ENCODE measurements at regions not wholly inside any gene's neighbourhood (a gene's known extent, or its start where the extent isn't known, plus 50 kb on each side); places are given as distances from the start of the nearest gene placed in this dataset.

DNA sequence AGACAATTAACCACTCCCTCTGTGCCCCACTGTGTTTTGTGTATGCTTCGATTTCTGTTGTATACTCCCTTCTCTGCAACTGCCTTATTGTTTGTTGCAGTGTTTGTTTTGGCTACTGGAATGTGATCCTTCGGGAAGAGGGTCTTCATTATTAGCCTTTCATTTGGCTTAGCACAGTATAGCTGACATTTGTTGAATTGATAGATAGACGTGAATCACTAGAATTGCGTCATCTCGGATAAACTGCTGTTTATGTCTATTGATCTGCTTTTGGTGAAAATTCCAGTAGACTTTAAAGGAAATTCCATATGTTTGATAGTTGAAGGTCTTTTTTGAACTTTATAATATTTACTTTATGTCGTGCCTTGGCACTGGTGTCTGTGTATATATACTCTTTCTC lies 189.9 kb upstream of the EYA4 start:
- CTCF ChIA-PET = interaction anchor here (0.6 kb wide), 1 partner anchor 320 kb away, joined by 3 read pairs; no protein-coding TSS in a partner anchor
- H3K27me3 ChIP-seq (ENCODE audit: control insufficient read depth, insufficient read depth, low read length) = no peaks in the 10 kb centered on the region
- TF ChIP-seq, protein P1, sequence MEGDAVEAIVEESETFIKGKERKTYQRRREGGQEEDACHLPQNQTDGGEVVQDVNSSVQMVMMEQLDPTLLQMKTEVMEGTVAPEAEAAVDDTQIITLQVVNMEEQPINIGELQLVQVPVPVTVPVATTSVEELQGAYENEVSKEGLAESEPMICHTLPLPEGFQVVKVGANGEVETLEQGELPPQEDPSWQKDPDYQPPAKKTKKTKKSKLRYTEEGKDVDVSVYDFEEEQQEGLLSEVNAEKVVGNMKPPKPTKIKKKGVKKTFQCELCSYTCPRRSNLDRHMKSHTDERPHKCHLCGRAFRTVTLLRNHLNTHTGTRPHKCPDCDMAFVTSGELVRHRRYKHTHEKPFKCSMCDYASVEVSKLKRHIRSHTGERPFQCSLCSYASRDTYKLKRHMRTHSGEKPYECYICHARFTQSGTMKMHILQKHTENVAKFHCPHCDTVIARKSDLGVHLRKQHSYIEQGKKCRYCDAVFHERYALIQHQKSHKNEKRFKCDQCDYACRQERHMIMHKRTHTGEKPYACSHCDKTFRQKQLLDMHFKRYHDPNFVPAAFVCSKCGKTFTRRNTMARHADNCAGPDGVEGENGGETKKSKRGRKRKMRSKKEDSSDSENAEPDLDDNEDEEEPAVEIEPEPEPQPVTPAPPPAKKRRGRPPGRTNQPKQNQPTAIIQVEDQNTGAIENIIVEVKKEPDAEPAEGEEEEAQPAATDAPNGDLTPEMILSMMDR (IDR thresholded peaks at IDR 0.05; ENCODE audit: insufficient read depth, low read depth, low read length) = no peak
- no peak for DNase-seq (ENCODE audit: low read depth)
- POLR2A ChIA-PET = no interaction called here
- no peak overlapping the region for H3K4me3 ChIP-seq (ENCODE audit: low read depth, low read length)
- no peaks in the 10 kb centered on the region for H3K36me3 ChIP-seq (ENCODE audit: control insufficient read depth, insufficient read depth, low read length)

DNA sequence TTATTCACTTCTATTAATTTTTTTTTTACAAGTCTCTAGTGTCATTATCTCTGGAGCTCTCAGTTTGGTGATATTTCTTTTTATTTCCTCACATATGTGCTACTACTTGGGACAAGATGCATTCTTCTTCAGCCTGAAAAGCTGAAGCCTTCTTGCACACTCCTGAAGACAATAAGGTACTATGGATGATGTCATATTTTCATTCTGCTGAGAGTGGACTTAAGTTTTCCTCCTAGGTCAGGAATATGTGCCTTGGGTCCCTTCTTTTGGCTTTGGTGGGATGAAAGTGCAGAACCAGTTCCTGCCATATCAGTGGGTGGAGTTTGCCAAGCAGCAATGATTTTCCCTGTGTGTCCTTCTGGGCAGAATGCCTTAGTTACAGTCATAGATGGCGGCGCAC lies 188.7 kb upstream of the EYA4 start:
- Histone ChIP-seq H3K27me3 (ENCODE audit: control insufficient read depth, insufficient read depth, low read length) (no peaks in the 10 kb centered on the region; the same call in 1 of the 2 replicates), H3K36me3 (ENCODE audit: control insufficient read depth, insufficient read depth, low read length) (no peaks in the 10 kb centered on the region), H3K4me3 (ENCODE audit: low read depth, low read length) (no peak overlapping the region)
- ChIA-PET CTCF (interaction anchor here (0.9 kb wide), 1 partner anchor 37 kb away, joined by 3 read pairs; no protein-coding TSS in a partner anchor), POLR2A (no interaction called here)
- TF ChIP-seq, protein P1 (IDR thresholded peaks at IDR 0.05; ENCODE audit: insufficient read depth, low read depth, low read length) = no peak
- no peak for DNase-seq (ENCODE audit: low read depth)

DNA sequence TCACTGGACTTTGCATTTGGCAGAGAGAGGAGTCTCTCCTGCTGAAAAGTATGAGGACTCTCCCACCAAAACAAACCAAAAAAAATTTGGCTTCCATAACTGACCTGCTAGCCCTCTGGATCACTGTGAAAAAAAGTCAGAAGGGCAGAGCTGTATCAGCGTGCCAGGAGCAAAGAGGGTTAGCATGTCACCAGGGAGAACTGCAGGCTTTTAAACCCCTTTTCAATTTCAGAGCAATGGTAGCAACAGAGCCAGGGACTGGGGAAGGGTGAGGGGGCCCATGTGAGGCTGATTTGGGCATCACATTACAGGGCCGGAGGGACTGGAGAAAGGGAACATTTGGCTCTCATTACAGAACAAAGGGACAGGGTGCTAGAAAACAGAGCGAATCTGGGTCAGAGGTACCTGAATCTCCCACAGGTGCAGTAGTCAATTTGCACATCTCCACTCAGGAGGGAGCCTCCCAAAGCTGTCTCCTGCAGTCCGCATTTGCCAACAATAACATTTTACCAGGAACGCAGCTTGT lies 185.7 kb upstream of the EYA4 start:
- DNase-seq (ENCODE audit: low read depth) = no peak
- ChIA-PET POLR2A (no interaction called here), CTCF (no interaction called here)

DNA sequence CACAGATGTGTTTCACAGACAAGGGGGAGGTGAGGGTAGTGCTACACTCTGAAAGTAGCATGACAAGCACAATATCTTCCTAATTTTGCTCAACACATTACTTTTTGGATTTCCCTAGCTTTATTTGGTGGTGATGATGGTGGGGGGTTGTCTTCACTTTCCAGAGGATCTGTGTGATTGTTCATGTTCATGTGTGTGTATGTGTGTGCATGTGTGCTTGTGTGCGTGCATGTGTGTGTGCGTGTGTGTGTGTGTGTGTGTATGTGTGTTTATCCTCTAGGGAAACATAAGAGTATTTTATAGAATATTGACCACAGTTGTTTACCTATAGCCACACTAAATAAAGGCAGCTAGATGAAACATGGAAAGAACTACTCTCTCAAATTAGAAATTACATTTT lies 183.8 kb upstream of the EYA4 start:
- TF ChIP-seq, protein P1 (IDR thresholded peaks at IDR 0.05; ENCODE audit: insufficient read depth, low read depth, low read length) = no peak
- Histone ChIP-seq H3K27me3 (ENCODE audit: control insufficient read depth, insufficient read depth, low read length) (no peaks in the 10 kb centered on the region; the same call in 1 of the 2 replicates), H3K4me3 (ENCODE audit: low read depth, low read length) (no peak overlapping the region), H3K36me3 (ENCODE audit: control insufficient read depth, insufficient read depth, low read length) (no peaks in the 10 kb centered on the region)
- DNase-seq (ENCODE audit: low read depth) = no peak
- ChIA-PET CTCF (no interaction called here), POLR2A (no interaction called here)

More for the DNA sequence above, 185.7 kb upstream of the EYA4 start:
- Histone ChIP-seq H3K27me3 (ENCODE audit: control insufficient read depth, insufficient read depth, low read length) (no peaks in the 10 kb centered on the region; the same call in 1 of the 2 replicates), H3K4me3 (ENCODE audit: low read depth, low read length) (no peak overlapping the region), H3K36me3 (ENCODE audit: control insufficient read depth, insufficient read depth, low read length) (no peaks in the 10 kb centered on the region)
- TF ChIP-seq, protein P1 (IDR thresholded peaks at IDR 0.05; ENCODE audit: insufficient read depth, low read depth, low read length) = no peak

- H3K27me3 ChIP-seq (ENCODE audit: control insufficient read depth, insufficient read depth, low read length) = no peaks in the 10 kb centered on the region
- DNase-seq (ENCODE audit: low read depth) = no peak
- no peak overlapping the region for H3K4me3 ChIP-seq (ENCODE audit: low read depth, low read length)
- TF ChIP-seq, protein P1 (IDR thresholded peaks at IDR 0.05; ENCODE audit: insufficient read depth, low read depth, low read length) = no peak
- ChIA-PET POLR2A (no interaction called here), CTCF (no interaction called here)
- H3K36me3 ChIP-seq (ENCODE audit: control insufficient read depth, insufficient read depth, low read length) = no peaks in the 10 kb centered on the region
Observed at GRCh38 chr6:133062077-133062476, 179.1 kb upstream of the EYA4 start.
